NCI-H2081 treated with DMSO at 0.1 percent for 48 hours (cell line): ENCODE measurements at regions not wholly inside any gene's neighbourhood (a gene's known extent, or its start where the extent isn't known, plus 50 kb on each side); places are given as distances from the start of the nearest gene placed in this dataset.

Experiments
- DNase-seq: peaks from one replicate; lab custom pipeline; 2025; lab: John Stamatoyannopoulos, UW

DNA sequence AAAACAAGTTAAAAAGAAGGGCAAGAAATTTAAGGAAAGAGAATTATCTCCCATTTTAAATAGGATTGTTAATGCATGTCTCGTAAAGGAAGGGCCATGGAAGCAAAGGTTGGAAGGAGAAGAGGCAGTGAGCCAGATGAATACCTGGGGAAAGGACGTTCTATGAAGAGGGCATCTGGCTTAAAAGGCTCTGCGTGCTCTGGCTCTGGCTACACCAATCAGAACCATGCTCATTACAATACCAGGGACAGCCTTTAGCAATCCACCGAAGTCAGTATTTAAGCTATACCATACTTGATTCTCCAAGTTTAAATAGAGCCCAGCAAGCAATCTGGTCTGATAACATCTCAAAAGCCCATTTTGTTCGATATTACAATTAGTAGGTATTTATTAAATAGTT is 58.5 kb upstream of the C1orf87 start:
- no peak for DNase-seq

DNA sequence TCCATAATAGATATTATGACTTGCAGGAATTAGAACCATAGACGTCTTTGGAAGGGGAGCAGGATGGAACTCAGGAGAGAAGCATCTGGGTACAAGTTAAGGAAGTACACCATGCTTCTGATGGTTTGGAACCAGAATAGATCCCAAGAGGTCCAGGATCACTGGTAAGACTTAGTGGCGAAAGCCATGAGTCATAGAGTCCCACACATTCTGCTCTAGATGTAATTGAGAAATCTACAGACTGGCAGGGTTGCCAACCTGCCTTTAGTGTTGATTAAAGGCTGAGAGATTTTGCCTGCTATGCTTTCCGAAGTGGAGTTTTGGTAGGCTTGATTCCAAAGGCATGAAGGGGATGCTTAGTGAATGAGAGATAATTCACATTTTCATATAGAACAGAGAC is 57.1 kb upstream of the C1orf87 start:
- DNase-seq = no peak

GRCh38 chr1:60129911-60130310 is 56.3 kb upstream of the C1orf87 start:
- DNase-seq = no peak

- no peak for DNase-seq
Observed at GRCh38 chr1:60126723-60127122, 53.2 kb upstream of the C1orf87 start.
